Thyroid gland (tissue), 4 donors: ENCODE measurements at regions not wholly inside any gene's neighbourhood (a gene's known extent, or its start where the extent isn't known, plus 50 kb on each side); places are given as distances from the start of the nearest gene placed in this dataset.

ENCODE experiments used
- DNase-seq, 2 donors: peaks; one replicate each; pipeline ENCODE4 v3.0.0-alpha.2; 2019
- H3K27ac ChIP-seq, 3 donors: fragments of 200-600 bp; sonication (generic); 1 replicate in 2 of 3; 2 replicates in 1 of 3; pipeline ENCODE4 v1.5.1; 2016 to 2019; ENCODE audit warnings: mild to moderate bottlenecking in 1 of 3, moderate library complexity in 1 of 3
- H3K27me3 ChIP-seq: fragments of 200-600 bp; sonication (generic); one replicate; pipeline ENCODE4 v1.5.1; 2019
- H3K36me3 ChIP-seq, 2 donors: fragments of 200-600 bp; sonication (generic); one replicate each; pipeline ENCODE4 v1.5.1; 2016 to 2019
- H3K4me1 ChIP-seq, 2 donors: fragments of 200-600 bp; sonication (generic); one replicate each; pipeline ENCODE4 v1.5.1; 2017 to 2019
- H3K4me3 ChIP-seq, 3 donors: fragments of 200-600 bp; sonication (generic); replicated peaks in 1 of 3; 1 replicate in 2 of 3; 2 replicates in 1 of 3; pipeline ENCODE4 v1.5.1; 2016; ENCODE audit warnings: mild to moderate bottlenecking in 1 of 3
- H3K9me3 ChIP-seq: fragments of 200-600 bp; sonication (generic); one replicate; pipeline ENCODE4 v1.5.1; 2017
- POLR2A ChIP-seq, 2 donors: fragments of 450-650 bp; IDR thresholded peaks; one replicate each; pipeline ENCODE4 v1.6.1; 2017; ENCODE audit warnings: antibody characterized with exemption in 2 of 2, mild to moderate bottlenecking in 2 of 2, moderate library complexity in 1 of 2
- WGBS, 2 donors: methylation state at CpG; one replicate each; pipeline ENCODE4 v1.1.5; 2017; 5-methylcytosine and 5-hydroxymethylcytosine counted together
- intact Hi-C: fragments of 100-400 bp; cut with DNase I; formaldehyde crosslinking; loops from one replicate; pipeline ENCODE4 v1.15.1; 2023
- TF ChIP-seq, protein P1 (sequence below), 6 experiments: fragments of 200-600 bp in 3 of 6; fragments of 450-650 bp in 3 of 6; sonication (generic) in 3 of 6; IDR thresholded peaks; one replicate each; pipeline ENCODE4 v1.5.1; 2016 to 2019; ENCODE audit warnings: antibody characterized with exemption in 6 of 6, mild to moderate bottlenecking in 2 of 6, inconsistent platforms in 1 of 6, moderate library complexity in 1 of 6

DNA sequence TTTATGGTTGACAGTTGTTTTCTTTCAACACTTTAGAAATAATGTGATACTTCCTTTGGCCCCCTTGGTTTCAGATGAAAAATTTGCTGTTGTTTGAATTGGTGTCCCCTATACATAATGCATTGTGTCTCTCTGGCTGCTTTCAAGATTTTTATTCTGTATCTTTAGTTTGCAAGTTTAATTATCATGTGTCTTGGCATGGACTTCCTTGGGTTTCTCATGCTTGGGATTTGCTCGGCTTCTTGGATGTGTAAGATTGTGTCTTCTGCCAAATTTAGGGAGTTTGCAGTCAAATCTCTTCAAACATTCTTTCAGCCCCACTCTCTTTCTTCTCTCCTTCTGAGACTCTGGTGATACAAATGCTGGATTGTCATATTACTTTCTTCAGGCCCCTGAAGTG is 53.4 kb upstream of the PTPRG start:
- Histone ChIP-seq H3K4me1 (no peaks in the 10 kb centered on the region), H3K9me3 (no peaks in the 10 kb centered on the region), H3K27ac (no peak overlapping the region), H3K36me3 (no peaks in the 10 kb centered on the region), H3K4me3 (no peak overlapping the region), H3K27me3 (no peaks in the 10 kb centered on the region)
- intact Hi-C loops = no loop called here
- no peak for TF ChIP-seq POLR2A (IDR thresholded peaks at IDR 0.05)
- TF ChIP-seq, protein P1, sequence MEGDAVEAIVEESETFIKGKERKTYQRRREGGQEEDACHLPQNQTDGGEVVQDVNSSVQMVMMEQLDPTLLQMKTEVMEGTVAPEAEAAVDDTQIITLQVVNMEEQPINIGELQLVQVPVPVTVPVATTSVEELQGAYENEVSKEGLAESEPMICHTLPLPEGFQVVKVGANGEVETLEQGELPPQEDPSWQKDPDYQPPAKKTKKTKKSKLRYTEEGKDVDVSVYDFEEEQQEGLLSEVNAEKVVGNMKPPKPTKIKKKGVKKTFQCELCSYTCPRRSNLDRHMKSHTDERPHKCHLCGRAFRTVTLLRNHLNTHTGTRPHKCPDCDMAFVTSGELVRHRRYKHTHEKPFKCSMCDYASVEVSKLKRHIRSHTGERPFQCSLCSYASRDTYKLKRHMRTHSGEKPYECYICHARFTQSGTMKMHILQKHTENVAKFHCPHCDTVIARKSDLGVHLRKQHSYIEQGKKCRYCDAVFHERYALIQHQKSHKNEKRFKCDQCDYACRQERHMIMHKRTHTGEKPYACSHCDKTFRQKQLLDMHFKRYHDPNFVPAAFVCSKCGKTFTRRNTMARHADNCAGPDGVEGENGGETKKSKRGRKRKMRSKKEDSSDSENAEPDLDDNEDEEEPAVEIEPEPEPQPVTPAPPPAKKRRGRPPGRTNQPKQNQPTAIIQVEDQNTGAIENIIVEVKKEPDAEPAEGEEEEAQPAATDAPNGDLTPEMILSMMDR (IDR thresholded peaks at IDR 0.05) = no peak
- DNase-seq = no peak
- 61 to 85% methylated on average over 1 of the region's 1 CpG for WGBS, 2 donors
